T-helper 2 cell treated with Interferon-gamma antibody and Interleukin-4, amounts not matched to agents 5 μg/mL and 100 μg/mL, for 36 hours (primary cell): ENCODE measurements at regions not wholly inside any gene's neighbourhood (a gene's known extent, or its start where the extent isn't known, plus 50 kb on each side); places are given as distances from the start of the nearest gene placed in this dataset.

Experiments
- DNase-seq: peaks from one replicate; pipeline ENCODE4 v3.0.0; 2021; ENCODE audit warnings: low spot score
- H3K27ac Mint-ChIP-seq: one replicate; pipeline ENCODE4 v1.8.0; 2021; ENCODE audit warnings: mild to moderate bottlenecking, mixed read lengths
- H3K27me3 Mint-ChIP-seq: one replicate; pipeline ENCODE4 v1.8.0; 2021; ENCODE audit warnings: low read depth, mixed read lengths
- H3K36me3 Mint-ChIP-seq: one replicate; pipeline ENCODE4 v1.8.0; 2021; ENCODE audit warnings: low read depth, mixed read lengths
- H3K4me1 Mint-ChIP-seq: one replicate; pipeline ENCODE4 v1.8.0; 2021; ENCODE audit warnings: low read depth, mixed read lengths
- H3K4me3 Mint-ChIP-seq: one replicate; pipeline ENCODE4 v1.8.0; 2022; ENCODE audit warnings: mild to moderate bottlenecking, moderate library complexity, mixed read lengths
- H3K9me3 Mint-ChIP-seq: one replicate; pipeline ENCODE4 v1.8.0; 2021; ENCODE audit warnings: mixed read lengths

DNA sequence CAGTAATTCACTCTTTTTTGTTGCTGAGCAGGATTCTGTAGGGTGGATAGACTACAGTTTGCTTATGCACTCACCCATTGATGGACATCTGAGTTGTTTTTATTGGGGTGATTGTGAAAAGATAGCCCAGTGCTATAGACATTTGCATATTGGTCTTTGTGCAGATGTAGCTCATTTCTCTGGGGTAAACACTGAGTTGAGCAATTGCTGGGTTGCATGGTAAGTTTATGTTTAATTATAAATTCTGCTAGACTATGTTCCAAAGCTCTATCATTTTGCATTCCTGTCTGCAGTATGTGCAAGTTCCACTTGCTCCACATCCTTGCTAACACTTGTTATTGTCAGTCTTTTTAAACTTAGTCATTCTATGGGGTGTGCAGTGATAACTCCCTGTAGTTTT, 65.4 kb upstream of the RFLNA start:
- Mint-ChIP-seq H3K4me3 (no peak overlapping the region), H3K27ac (no peak overlapping the region), H3K36me3 (no peaks in the 10 kb centered on the region), H3K9me3 (no peaks in the 10 kb centered on the region), H3K27me3 (peaks cover 2% of the 10 kb centered on the region), H3K4me1 (no peaks in the 10 kb centered on the region)
- no peak for DNase-seq

DNA sequence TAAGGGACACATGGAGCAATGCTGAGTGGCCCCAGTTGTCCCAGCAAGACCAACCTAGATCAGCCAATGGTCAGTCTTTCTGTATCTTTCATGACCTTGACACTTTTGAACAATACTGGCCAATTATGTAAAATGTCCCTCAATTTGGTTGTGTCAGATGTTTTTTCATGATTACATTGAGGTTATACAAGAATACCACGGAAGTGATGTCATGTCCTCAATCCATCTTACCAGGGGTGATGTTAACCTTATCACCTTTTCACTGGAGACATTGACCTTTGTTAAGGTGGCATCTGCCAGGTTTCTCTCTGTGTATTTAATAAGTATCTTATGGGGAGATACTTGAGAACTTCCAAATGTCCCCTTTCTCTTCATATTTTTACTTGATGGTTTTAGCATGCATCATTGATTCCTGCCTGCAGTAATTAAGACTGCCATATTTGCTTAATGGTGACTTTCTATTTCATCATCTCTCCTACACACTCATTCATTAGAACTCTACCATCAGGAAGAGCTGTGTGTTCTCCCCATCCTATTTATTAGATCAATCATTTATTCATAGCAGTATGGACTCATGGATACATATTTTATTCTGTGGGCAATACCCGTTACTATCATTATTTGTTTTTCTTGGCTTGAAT, 64.7 kb upstream of the RFLNA start:
- H3K27ac Mint-ChIP-seq = no peak overlapping the region
- H3K36me3 Mint-ChIP-seq = no peaks in the 10 kb centered on the region
- peaks cover 4% of the 10 kb centered on the region for H3K27me3 Mint-ChIP-seq
- H3K4me3 Mint-ChIP-seq = no peak overlapping the region
- peaks cover 5% of the 10 kb centered on the region for H3K9me3 Mint-ChIP-seq
- H3K4me1 Mint-ChIP-seq = no peaks in the 10 kb centered on the region
- DNase-seq = no peak

DNA sequence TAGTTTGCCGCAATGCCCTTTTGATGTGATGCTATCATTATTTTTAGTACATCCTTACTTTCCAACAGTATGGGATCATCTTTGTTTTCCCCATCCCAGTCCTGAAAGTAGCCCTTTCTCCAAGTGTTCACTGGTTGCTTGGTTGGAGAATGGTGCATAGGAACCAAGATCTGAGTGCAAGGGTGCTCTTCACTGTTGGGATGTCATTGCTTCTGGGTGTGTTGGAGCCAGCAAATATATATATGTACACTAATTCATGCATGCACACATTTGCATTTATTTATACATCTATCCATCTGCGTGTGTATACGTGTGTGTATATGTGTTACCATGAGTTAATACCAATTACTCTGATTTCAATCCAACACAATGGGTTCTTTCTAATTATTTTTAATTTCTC, 64.1 kb upstream of the RFLNA start:
- H3K27ac Mint-ChIP-seq = no peak overlapping the region
- no peak overlapping the region for H3K4me3 Mint-ChIP-seq
- H3K9me3 Mint-ChIP-seq = peaks cover 5% of the 10 kb centered on the region
- no peaks in the 10 kb centered on the region for H3K4me1 Mint-ChIP-seq
- H3K27me3 Mint-ChIP-seq = peaks cover 4% of the 10 kb centered on the region
- DNase-seq = no peak
- H3K36me3 Mint-ChIP-seq = no peaks in the 10 kb centered on the region

DNA sequence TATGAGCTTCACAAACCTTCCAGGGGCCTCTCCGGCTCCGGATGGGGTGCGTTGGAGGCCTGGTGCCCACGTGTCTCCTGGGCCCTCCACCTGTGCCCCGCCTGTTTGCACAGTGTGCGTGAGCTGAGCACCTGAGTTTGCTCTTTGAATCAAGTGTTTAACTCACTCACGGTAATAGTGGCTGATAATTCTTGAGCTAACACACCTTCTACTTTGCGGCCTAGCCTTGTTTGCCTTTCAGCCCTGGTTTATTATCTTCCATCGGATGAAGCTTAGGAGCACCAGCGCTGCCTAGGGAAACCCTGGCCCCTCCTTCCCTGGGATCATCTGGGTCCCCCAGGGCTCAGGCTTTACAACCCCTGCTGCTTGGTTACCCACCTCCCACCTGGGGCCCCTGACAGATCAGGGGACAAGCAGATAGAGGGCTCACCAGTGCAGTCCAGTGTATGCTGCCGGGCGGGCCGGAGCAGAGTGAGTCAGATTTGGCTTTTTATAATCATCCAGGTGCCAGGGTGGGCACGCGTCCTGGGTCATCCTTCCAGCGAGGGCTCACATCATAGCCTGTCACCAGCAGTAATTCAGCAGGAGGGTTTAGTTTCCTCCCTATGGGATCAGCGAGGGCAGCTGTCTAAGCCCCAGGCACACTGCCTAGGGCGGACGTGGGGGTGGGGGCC, 62.8 kb upstream of the RFLNA start:
- Mint-ChIP-seq H3K4me1 (no peaks in the 10 kb centered on the region), H3K27me3 (peaks cover 3% of the 10 kb centered on the region), H3K4me3 (no peak overlapping the region), H3K9me3 (peaks cover 5% of the 10 kb centered on the region), H3K36me3 (no peaks in the 10 kb centered on the region), H3K27ac (no peak overlapping the region)
- no peak for DNase-seq

DNA sequence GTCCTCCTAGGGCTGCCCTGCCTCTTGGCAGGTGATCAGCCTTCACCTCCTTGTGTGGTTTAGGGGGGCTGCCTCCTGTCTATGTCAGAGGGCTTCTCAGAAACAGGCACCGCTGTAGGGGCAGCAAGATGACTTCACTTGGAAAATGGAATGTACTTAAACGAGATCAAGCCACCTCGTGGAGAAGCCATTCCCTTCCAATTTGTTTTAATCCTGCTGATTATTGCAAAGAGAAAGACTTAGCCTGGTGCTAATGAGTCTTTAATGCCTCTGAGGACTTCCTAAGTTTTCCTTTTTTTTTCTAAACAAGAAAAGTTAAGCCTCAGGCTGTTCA, 62.3 kb upstream of the RFLNA start:
- H3K4me1 Mint-ChIP-seq = no peaks in the 10 kb centered on the region
- H3K4me3 Mint-ChIP-seq = no peak overlapping the region
- no peaks in the 10 kb centered on the region for H3K36me3 Mint-ChIP-seq
- peaks cover 5% of the 10 kb centered on the region for H3K9me3 Mint-ChIP-seq
- no peak overlapping the region for H3K27ac Mint-ChIP-seq
- no peak for DNase-seq
- H3K27me3 Mint-ChIP-seq = peaks cover 2% of the 10 kb centered on the region

DNA sequence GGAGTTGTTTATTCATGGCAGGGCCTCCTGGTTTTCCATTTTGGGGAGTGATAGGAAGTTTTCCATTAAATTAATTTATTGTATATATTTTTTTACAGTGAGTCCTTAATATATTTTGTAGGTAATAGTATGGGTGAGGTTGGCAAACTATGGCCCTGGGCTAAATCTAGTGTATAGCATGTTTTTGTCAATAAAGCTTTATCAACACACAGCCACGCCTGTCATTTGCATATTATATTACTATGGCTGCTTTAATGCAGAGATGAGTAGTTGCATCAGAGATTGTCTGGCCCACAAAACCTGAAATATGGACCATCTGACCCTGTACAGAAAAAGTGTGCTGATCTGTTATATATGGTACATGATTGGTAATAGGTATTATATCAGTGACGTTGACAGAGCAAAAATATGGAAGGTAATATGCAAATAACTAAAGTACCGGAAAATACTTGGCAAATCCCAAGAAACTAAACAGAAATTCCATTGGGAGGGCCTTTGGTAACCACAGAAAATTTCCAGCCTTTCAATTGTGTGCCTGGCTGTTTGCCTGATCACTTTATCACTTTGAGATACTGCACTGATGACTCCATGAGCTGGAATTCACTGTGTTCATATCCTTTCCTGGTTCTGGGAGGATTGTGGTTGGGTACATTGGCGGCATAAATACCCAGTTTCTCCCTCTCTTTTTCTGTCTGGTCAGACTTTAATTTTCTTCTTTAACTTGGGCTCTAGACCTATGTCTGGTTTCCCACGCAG, 61.7 kb upstream of the RFLNA start:
- Mint-ChIP-seq H3K4me3 (no peak overlapping the region), H3K9me3 (peaks cover 5% of the 10 kb centered on the region)
- DNase-seq = no peak

DNA sequence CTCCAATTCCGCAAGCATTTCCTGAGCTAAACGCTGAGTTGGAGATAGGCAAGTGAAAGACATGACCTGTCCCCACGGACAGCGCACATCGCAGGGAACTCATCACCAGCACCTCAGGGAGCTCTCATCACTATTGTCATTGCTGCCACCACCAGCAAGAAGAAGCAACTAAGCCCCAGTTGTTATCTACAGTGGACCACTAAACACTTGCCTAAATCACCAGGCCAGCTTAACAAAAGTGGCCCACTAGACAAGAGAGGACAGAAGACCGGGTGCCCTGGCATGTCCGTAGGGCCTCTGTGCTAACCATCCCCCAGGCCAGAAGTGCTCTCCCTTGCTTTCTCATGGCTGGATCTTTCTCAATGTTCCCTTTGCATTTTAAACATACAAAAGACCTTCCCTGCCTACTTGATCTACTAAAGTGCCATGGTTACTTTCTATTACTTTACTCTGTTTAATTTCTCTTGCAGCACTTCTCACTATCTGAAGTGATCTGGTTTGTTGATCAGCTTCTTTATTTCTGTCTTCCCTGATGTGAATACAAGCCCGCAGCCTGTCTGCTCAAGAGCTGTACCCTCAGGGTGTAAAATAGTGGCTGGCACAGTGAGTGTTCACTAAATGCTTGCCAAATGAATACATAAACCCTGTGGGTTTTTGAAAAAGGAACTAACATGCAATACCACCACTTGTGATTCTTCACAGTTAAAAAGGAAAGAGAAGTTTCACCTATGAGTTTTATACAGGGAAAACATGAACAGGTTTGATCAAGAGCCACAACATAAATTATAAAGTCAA, 60.9 kb upstream of the RFLNA start:
- Mint-ChIP-seq H3K36me3 (no peaks in the 10 kb centered on the region), H3K9me3 (peaks cover 5% of the 10 kb centered on the region), H3K27me3 (peaks cover 2% of the 10 kb centered on the region), H3K4me1 (no peaks in the 10 kb centered on the region), H3K4me3 (no peak overlapping the region), H3K27ac (no peak overlapping the region)
- DNase-seq = no peak

More for the DNA sequence above, 61.7 kb upstream of the RFLNA start:
- H3K27me3 Mint-ChIP-seq = peaks cover 2% of the 10 kb centered on the region
- H3K4me1 Mint-ChIP-seq = no peaks in the 10 kb centered on the region
- H3K27ac Mint-ChIP-seq = no peak overlapping the region
- H3K36me3 Mint-ChIP-seq = no peaks in the 10 kb centered on the region

DNA sequence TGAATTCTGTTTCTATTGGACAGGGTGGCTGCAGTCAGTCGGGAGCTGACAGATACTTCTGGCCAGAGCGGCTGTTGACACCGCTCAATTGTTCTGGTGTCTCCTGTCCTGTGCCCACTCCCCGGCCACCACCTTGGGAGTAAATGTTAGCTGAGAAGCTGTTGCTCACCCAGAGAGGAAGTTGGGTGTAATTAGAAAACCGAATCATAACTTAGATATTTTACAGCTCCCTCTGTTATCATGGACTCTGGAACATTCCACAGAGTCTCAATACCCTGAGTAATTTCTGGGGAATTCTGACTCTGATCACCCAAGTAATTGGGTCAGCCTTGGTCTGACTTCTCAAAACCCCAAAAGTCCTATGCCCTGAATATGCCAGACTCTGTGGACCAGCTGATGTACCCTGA, 58.3 kb upstream of the RFLNA start:
- H3K4me3 Mint-ChIP-seq = no peak overlapping the region
- peaks cover 2% of the 10 kb centered on the region for H3K27me3 Mint-ChIP-seq
- no peaks in the 10 kb centered on the region for H3K4me1 Mint-ChIP-seq
- no peak overlapping the region for H3K27ac Mint-ChIP-seq
- no peaks in the 10 kb centered on the region for H3K36me3 Mint-ChIP-seq
- DNase-seq = no peak
- peaks cover 5% of the 10 kb centered on the region for H3K9me3 Mint-ChIP-seq

DNA sequence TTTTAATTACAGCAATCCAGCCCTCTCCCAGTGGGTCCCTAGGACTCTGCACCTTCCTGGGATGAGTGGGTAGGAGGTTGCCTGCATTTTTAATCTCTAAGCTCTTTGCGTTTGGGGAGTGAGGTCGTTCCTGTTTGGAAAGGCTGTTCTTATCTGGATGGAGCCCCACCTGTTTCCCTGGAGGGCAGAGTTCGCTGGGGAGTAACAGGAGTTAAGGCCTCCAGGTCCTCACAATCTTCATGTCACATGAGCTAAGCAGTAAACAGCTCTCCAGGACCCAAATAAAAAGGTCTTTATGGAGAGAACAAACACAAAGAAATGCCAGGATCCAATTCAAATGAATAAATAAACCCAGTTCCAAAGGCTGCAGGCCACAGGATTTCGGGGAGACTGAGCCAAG, 56.0 kb upstream of the RFLNA start:
- peaks cover 5% of the 10 kb centered on the region for H3K9me3 Mint-ChIP-seq
- no peak for DNase-seq
- no peak overlapping the region for H3K4me3 Mint-ChIP-seq
- H3K27ac Mint-ChIP-seq = no peak overlapping the region
- H3K36me3 Mint-ChIP-seq = no peaks in the 10 kb centered on the region
- H3K4me1 Mint-ChIP-seq = no peaks in the 10 kb centered on the region
- peaks cover 2% of the 10 kb centered on the region for H3K27me3 Mint-ChIP-seq

DNA sequence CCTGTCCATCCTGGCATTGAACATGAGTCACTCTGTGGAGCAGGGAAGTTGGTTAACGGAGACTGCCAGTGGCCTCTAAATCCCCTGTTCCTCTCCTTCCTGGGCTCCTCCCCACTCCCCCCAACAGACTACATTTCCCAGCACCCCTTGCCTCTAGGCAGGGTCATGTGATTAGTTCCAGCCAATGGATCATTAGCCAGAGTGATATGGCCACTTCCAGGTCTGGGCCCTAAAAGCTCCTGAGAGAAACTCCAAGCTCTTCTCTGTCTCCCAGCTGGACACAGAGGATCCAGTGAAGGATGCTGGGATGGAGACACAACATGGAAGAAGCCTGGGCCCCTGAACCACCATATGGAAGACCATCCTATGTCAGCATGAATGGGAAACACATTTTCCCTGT, 54.4 kb upstream of the RFLNA start:
- DNase-seq = no peak
- Mint-ChIP-seq H3K9me3 (no peaks in the 10 kb centered on the region), H3K27me3 (no peaks in the 10 kb centered on the region), H3K4me3 (no peak overlapping the region), H3K27ac (no peak overlapping the region), H3K36me3 (no peaks in the 10 kb centered on the region), H3K4me1 (no peaks in the 10 kb centered on the region)

DNA sequence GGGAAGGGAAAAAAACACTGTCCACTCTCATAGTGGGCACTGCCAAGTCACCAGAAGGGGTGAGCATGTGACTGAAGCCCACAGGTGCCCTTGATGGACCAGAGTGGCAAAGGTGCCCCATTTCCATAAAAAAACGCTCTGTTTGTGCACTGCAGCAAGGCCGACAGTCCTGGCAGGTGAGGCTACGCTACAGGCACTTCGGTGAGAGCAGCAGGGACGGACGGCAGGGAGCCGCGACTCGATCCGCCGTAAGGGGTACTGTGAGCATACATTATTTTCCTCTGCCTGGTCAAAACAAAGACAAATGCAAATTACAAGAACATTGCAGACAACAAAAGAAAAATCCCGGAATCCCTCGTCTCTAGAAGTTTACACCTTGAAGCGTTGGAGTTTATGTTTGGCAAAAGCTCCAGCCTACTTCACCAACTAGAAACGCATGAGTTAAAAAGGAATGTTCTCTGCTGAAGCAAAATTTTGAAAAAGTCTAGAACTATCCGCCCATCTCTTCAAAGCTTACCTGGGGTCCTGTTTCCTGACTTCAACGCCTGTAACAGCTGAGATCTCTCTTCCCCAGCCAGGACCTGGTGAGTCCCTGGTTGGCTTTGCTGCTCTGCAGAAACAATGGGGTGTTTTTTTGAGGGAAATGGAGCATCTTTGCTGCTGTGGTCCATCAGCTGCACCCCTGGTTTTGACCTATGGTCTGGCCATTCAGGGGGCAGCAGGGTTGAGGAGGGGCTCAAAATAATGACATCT, 52.9 kb upstream of the RFLNA start:
- Mint-ChIP-seq H3K4me3 (no peak overlapping the region), H3K36me3 (no peaks in the 10 kb centered on the region), H3K9me3 (no peaks in the 10 kb centered on the region), H3K4me1 (no peaks in the 10 kb centered on the region), H3K27ac (no peak overlapping the region), H3K27me3 (no peaks in the 10 kb centered on the region)
- DNase-seq = no peak

DNA sequence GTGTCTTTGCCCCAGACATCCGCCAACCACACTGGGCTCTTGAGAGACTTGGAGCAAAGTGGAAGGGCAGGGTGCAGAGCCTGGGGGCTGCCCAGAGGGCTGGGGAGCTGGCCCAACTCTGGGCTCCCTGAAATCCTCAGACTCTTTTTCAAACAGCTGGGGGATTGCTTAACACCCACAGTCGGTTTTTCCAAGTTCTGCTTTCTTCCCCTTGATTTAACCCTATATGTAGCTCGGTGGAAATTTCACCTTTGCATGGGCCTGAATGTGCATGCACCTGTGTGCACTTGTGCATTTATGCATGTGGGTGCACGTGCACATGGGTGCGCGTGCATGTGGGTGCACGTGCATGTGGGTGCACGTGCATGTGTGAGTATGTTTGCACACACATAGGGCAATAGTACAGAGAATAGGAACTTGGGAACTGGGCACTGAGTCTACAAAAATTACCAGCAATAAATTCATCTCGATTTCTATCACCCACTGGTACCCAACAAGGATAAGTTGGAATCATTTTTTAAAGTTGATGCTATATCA, 52.3 kb upstream of the RFLNA start:
- H3K4me3 Mint-ChIP-seq = no peak overlapping the region
- H3K27me3 Mint-ChIP-seq = peaks cover 1% of the 10 kb centered on the region
- no peak overlapping the region for H3K27ac Mint-ChIP-seq
- H3K36me3 Mint-ChIP-seq = no peaks in the 10 kb centered on the region
- H3K9me3 Mint-ChIP-seq = no peaks in the 10 kb centered on the region
- H3K4me1 Mint-ChIP-seq = no peaks in the 10 kb centered on the region
- no peak for DNase-seq

DNA sequence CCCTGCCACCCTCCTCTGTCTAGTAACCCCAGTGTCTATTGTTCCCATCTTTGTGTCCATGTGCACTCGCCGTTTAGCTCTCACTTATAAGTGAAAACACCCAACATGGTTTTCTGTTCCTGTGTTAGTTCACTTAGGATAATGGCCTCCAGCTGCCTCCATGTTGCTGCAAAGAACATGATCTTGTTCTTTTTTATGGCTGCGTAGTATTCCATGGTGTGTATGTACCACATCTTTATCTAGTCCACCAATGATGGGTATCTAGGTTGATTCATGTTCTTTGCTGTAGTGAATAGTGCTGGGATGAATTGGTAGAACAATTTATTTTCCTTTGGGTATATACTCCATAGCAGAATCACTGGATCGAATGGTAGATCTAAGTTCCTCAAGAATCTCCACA, 51.0 kb upstream of the RFLNA start:
- no peak for DNase-seq
- Mint-ChIP-seq H3K36me3 (no peaks in the 10 kb centered on the region), H3K27me3 (peaks cover 1% of the 10 kb centered on the region), H3K4me1 (no peaks in the 10 kb centered on the region), H3K27ac (no peak overlapping the region), H3K9me3 (no peaks in the 10 kb centered on the region), H3K4me3 (no peak overlapping the region)
